ENCODE measurements at regions not wholly inside any gene's neighbourhood (a gene's known extent, or its start where the extent isn't known, plus 50 kb on each side); places are given as distances from the start of the nearest gene placed in this dataset.

DNA sequence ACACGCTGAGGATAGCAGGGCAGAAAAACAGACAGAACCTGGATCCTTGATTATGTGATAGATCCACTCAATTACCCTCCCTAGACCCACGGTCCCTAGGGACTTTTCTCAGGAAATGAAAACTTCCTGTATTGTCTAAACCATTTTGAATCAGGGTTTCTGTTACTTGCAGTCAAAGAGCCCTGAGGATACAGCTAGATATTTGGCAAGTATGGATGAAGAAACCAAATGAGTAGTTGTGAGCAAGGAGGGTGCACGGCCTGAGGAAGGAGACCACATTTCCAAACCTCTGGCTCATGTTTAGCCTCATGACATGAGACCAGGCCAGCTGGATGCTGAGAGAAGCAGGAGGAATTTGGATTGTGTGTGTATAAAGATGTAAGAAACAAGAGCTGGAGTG lies 91.6 kb downstream of the MRPL14 start:
- peak overlapping the region; percentile 62 to 74 for H3K27ac ChIP-seq (ENCODE audit: low read depth in 1 of 2, low read length in 2 of 2)
- H3K79me2 ChIP-seq (ENCODE audit: insufficient read depth, low read length), result no peaks in the 10 kb centered on the region
- no peak overlapping the region for H2AFZ ChIP-seq (ENCODE audit: insufficient read depth, low read depth, low read length, poor library complexity, severe bottlenecking)

GRCh38 chr6:44034931-44035345 lies 92.3 kb downstream of the MRPL14 start:
- Mint-ChIP-seq H3K27ac (peak overlapping the region; percentile 1 to 94 (median 86)), H3K9me3 (peaks cover 0 to 3% (median 0%) of the 10 kb centered on the region in 7 donors), H3K4me3 (peak overlapping the region in 1 of 2 donors; percentile 21), H3K36me3 (peaks cover 3% of the 10 kb centered on the region in 2 donors), H3K27me3 (ENCODE audit: low read depth in 3 of 3) (peaks cover 5 to 8% (median 5%) of the 10 kb centered on the region in 3 donors), H3K4me1 (peaks cover 40% of the 10 kb centered on the region)
- no peaks in the 10 kb centered on the region for H3K36me3 ChIP-seq (replicated peaks in 1 of 2; ENCODE audit: control insufficient read depth in 1 of 2, insufficient read depth in 2 of 2, low read length in 2 of 2)
- peak in 2 of 3 donors; percentile 36 to 43 for DNase-seq
- TF ChIP-seq, protein P1, sequence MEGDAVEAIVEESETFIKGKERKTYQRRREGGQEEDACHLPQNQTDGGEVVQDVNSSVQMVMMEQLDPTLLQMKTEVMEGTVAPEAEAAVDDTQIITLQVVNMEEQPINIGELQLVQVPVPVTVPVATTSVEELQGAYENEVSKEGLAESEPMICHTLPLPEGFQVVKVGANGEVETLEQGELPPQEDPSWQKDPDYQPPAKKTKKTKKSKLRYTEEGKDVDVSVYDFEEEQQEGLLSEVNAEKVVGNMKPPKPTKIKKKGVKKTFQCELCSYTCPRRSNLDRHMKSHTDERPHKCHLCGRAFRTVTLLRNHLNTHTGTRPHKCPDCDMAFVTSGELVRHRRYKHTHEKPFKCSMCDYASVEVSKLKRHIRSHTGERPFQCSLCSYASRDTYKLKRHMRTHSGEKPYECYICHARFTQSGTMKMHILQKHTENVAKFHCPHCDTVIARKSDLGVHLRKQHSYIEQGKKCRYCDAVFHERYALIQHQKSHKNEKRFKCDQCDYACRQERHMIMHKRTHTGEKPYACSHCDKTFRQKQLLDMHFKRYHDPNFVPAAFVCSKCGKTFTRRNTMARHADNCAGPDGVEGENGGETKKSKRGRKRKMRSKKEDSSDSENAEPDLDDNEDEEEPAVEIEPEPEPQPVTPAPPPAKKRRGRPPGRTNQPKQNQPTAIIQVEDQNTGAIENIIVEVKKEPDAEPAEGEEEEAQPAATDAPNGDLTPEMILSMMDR (IDR thresholded peaks at IDR 0.05), result no peak
- peak overlapping the region; percentile 55 for H2AFZ ChIP-seq (ENCODE audit: insufficient read depth, low read depth, low read length, poor library complexity, severe bottlenecking)
- no peaks in the 10 kb centered on the region for H3K9me3 ChIP-seq (replicated peaks in 1 of 2; ENCODE audit: control insufficient read depth in 1 of 2, insufficient read depth in 1 of 2, low read length in 2 of 2)
- H3K4me2 ChIP-seq (replicated peaks; ENCODE audit: extremely low read depth, low read length, poor library complexity, severe bottlenecking), result peak overlapping the region; percentile 2
- H3K4me3 ChIP-seq (replicated peaks in 1 of 3; ENCODE audit: low read depth in 2 of 3, low read length in 3 of 3), result peak overlapping the region in 1 of 3 experiments; percentile 9
- H4K20me1 ChIP-seq (ENCODE audit: insufficient read depth, low read length), result no peaks in the 10 kb centered on the region
- intact Hi-C loops (cut with micrococcal nuclease), result loop anchor here (5.0 kb wide), 1 partner anchor 37 kb away; no protein-coding TSS in a partner anchor
- H3K79me2 ChIP-seq (ENCODE audit: insufficient read depth, low read length), result no peaks in the 10 kb centered on the region
- H3K27ac ChIP-seq (ENCODE audit: low read depth in 1 of 2, low read length in 2 of 2), result peak overlapping the region in 1 of 2 donors; percentile 74
- H3K4me1 ChIP-seq (ENCODE audit: control insufficient read depth in 1 of 2, insufficient read depth in 2 of 2, low read length in 2 of 2), result peaks cover 40 to 42% of the 10 kb centered on the region in 2 donors
- peaks cover 0 to 4% of the 10 kb centered on the region in 2 donors for H3K27me3 ChIP-seq (ENCODE audit: control insufficient read depth in 2 of 2, insufficient read depth in 2 of 2, low read length in 2 of 2)
- WGBS (ENCODE audit: insufficient coverage), result 77% methylated on average over 2 of the region's 3 CpGs
- no peak overlapping the region for H3K9ac ChIP-seq (ENCODE audit: insufficient read depth, low read length, poor library complexity, severe bottlenecking)

More for the DNA sequence above, 91.6 kb downstream of the MRPL14 start:
- Histone ChIP-seq H4K20me1 (ENCODE audit: insufficient read depth, low read length) (no peaks in the 10 kb centered on the region), H3K27me3 (ENCODE audit: control insufficient read depth in 2 of 2, insufficient read depth in 2 of 2, low read length in 2 of 2) (peaks cover 0 to 4% of the 10 kb centered on the region in 2 donors), H3K9me3 (replicated peaks in 1 of 2; ENCODE audit: control insufficient read depth in 1 of 2, insufficient read depth in 1 of 2, low read length in 2 of 2) (no peaks in the 10 kb centered on the region), H3K4me3 (replicated peaks in 1 of 3; ENCODE audit: low read depth in 2 of 3, low read length in 3 of 3) (peak overlapping the region in 1 of 3 experiments; percentile 36), H3K9ac (ENCODE audit: insufficient read depth, low read length, poor library complexity, severe bottlenecking) (no peak overlapping the region), H3K4me1 (ENCODE audit: control insufficient read depth in 1 of 2, insufficient read depth in 2 of 2, low read length in 2 of 2) (peaks cover 40 to 42% of the 10 kb centered on the region in 2 donors), H3K4me2 (replicated peaks; ENCODE audit: extremely low read depth, low read length, poor library complexity, severe bottlenecking) (peak overlapping the region; percentile 31), H3K36me3 (replicated peaks in 1 of 2; ENCODE audit: control insufficient read depth in 1 of 2, insufficient read depth in 2 of 2, low read length in 2 of 2) (no peaks in the 10 kb centered on the region)
- peak; percentile 68 to 89 (median 84) for DNase-seq
- Mint-ChIP-seq H3K9me3 (peaks cover 0 to 3% (median 0%) of the 10 kb centered on the region in 7 donors), H3K4me3 (peak overlapping the region; percentile 0 to 61), H3K4me1 (peaks cover 40% of the 10 kb centered on the region), H3K36me3 (peaks cover 3 to 5% of the 10 kb centered on the region in 2 donors), H3K27me3 (ENCODE audit: low read depth in 3 of 3) (peaks cover 2 to 7% (median 3%) of the 10 kb centered on the region in 3 donors), H3K27ac (peak overlapping the region; percentile 86 to 96 (median 90))
- TF ChIP-seq, protein P1 (IDR thresholded peaks at IDR 0.05), result no peak
- intact Hi-C loops (cut with micrococcal nuclease), result loop anchor here (5.0 kb wide), 1 partner anchor 37 kb away; no protein-coding TSS in a partner anchor
- 0% methylated on average over 1 of the region's 3 CpGs for WGBS (ENCODE audit: insufficient coverage)

Measured in CD14-positive monocyte (primary cell).